ENCODE measurements at regions not wholly inside any gene's neighbourhood (a gene's known extent, or its start where the extent isn't known, plus 50 kb on each side); places are given as distances from the start of the nearest gene placed in this dataset.

- no peak for TF ChIP-seq CTCF (IDR thresholded peaks at IDR 0.05; ENCODE audit: low read depth, low read length, missing control alignments)
- H3K4me3 ChIP-seq (ENCODE audit: low read depth, low read length): no peak overlapping the region
- DNase-seq (ENCODE audit: low read depth): no peak
Measured at GRCh38 chr1:172763057-172763456, 104.2 kb downstream of the FASLG start.

- DNase-seq (ENCODE audit: low read depth): no peak
- H3K4me3 ChIP-seq (ENCODE audit: low read depth, low read length): no peak overlapping the region
- TF ChIP-seq CTCF (IDR thresholded peaks at IDR 0.05; ENCODE audit: low read depth, low read length, missing control alignments): no peak
Measured at GRCh38 chr1:172764378-172764777, 105.5 kb downstream of the FASLG start.

GRCh38 chr1:172766462-172766861 lies 107.6 kb downstream of the FASLG start:
- DNase-seq (ENCODE audit: low read depth): no peak
- no peak for TF ChIP-seq CTCF (IDR thresholded peaks at IDR 0.05; ENCODE audit: low read depth, low read length, missing control alignments)
- no peak overlapping the region for H3K4me3 ChIP-seq (ENCODE audit: low read depth, low read length)

GRCh38 chr1:172770071-172770470 lies 111.2 kb downstream of the FASLG start:
- H3K4me3 ChIP-seq (ENCODE audit: low read depth, low read length): no peak overlapping the region
- no peak for TF ChIP-seq CTCF (IDR thresholded peaks at IDR 0.05; ENCODE audit: low read depth, low read length, missing control alignments)
- no peak for DNase-seq (ENCODE audit: low read depth)

GRCh38 chr1:172774561-172774960 lies 115.7 kb downstream of the FASLG start:
- no peak overlapping the region for H3K4me3 ChIP-seq (ENCODE audit: low read depth, low read length)
- no peak for DNase-seq (ENCODE audit: low read depth)
- no peak for TF ChIP-seq CTCF (IDR thresholded peaks at IDR 0.05; ENCODE audit: low read depth, low read length, missing control alignments)

- no peak for DNase-seq (ENCODE audit: low read depth)
- no peak for TF ChIP-seq CTCF (IDR thresholded peaks at IDR 0.05; ENCODE audit: low read depth, low read length, missing control alignments)
- H3K4me3 ChIP-seq (ENCODE audit: low read depth, low read length): no peak overlapping the region
Measured at GRCh38 chr1:172775606-172776005, 116.7 kb downstream of the FASLG start.

- no peak for DNase-seq (ENCODE audit: low read depth)
- TF ChIP-seq CTCF (IDR thresholded peaks at IDR 0.05; ENCODE audit: low read depth, low read length, missing control alignments): no peak
Measured at GRCh38 chr1:172776071-172776470, 117.2 kb downstream of the FASLG start.

More at GRCh38 chr1:172776071-172776470, 117.2 kb downstream of the FASLG start:
- no peak overlapping the region for H3K4me3 ChIP-seq (ENCODE audit: low read depth, low read length)

Measured in GM12864 (cell line).